NCI-H2196 treated with DMSO at 0.1 percent for 48 hours (cell line): ENCODE measurements at regions not wholly inside any gene's neighbourhood (a gene's known extent, or its start where the extent isn't known, plus 50 kb on each side); places are given as distances from the start of the nearest gene placed in this dataset.

ENCODE experiments used
- DNase-seq: peaks from one replicate; lab custom pipeline; 2025; ENCODE audit not compliant: unreplicated experiment; lab: John Stamatoyannopoulos, UW

DNA sequence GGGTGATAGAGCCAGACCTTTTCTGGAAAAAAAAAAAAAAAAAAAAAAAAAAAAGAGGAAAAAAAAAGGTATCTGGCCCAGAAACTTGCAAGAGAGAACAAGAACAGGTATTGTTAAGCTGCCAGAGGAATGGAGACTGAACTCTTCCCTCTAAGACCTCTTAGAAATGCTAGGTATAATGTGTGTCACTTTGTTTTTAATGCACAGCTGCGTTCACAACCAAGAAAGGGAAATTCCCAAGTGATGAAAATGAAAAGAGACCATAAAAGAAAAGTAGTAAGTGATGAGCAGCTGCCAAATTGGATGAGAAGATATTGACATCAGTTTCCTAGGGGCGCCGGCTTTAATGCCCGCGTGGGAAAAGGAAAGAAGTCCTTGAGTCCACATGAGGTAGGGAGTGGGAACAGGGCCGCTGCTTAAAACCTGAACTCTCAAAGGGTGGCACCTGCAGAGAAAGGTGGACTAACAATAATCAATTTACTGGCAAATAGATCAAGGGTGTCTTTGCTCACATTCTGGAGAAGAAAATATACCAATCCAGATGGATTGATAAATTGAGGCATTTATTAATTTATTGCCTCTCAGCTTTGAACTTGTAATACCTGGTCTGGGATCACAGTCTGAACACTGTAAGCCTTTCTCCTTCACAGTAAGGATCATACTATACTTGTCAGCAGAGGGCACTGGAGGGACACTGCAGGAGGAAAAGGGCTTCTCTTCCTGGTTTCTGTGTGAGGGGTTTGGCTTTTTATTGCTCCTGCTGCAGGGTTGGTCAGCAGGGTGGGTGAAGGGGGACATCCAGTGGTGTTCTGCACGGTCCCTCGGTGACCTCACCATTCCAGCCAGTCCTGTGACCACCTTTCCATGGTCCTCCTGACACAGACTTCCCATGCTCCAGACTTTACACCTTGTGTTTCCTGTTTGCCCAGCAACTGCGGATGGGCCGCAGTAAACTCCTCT, 131.6 kb downstream of the AQP9 start:
- peak; percentile 21 for DNase-seq

DNA sequence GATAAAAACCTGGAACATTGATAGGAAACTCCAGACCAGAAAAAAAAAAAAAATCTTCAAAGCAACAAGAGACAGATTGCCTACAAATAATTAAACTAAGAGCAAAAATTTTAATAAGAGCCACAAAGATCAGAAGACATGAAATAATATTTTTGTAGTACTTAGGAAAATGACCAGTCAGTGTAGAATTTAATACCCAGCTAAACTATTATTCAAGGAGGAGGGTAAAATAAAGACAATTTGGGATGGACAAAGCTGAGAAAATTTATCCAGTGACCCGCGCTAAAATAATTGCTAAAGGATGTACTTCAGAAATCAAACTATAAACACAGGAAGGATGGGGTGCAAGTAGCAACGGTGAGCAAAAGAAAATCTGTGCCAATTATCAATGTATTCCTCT, 133.2 kb downstream of the AQP9 start:
- DNase-seq, result no peak

DNA sequence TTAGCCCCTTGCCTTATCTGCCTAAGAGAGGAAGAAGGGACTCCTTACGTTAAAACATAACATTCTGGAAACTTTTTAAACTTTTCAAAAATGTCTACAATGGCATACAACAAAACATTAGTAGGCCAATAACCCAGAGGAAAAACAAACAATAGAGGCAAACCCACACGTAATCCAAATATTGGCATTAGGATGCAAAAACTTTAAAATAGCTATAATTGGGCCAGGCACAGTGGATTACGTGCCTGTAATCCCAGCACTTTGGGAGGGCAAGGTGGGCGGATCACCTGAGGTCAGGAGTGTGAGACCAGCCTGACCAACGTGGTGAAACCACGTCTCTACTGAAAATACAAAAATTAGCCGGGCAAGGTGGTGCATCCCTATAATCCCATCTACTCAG, 134.9 kb downstream of the AQP9 start:
- no peak for DNase-seq

DNA sequence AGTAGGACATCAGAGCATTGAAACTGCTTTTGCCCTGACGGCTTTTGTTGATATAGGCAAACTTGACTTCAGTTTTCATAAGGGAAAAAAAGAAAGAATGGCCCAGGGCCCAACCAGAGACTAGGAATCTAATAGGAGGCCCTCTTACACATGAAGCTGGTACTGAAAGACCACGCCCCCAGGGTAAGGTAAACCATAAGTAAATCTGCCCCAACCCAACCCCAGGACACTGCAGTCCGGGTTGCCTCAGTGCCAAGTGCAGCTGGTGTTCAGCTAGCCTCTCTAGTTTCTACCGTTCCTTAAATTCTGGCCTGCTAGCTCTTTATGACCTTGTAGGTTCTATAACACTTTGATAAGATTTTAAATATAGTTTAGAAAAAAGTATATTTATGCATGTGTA, 136.7 kb downstream of the AQP9 start:
- no peak for DNase-seq

DNA sequence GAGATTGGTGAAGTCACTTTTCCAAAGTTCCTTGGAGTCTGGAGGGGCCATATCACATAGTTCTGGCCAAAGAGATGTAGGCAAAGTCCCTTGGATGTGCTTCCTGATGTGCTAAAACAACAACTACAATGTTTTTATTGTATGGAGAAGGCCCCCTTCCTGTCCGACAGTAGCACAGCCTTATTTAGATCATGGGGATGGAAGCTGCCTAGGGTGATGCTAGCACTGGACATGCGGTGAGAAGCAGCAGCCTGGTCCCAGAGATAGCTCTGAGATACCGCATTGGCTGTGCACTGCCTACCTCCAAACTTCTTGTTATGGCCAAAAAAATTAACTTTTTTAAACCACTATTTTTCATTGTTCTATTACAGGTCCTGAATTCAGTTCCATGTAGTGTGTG, 137.6 kb downstream of the AQP9 start:
- DNase-seq, result no peak

DNA sequence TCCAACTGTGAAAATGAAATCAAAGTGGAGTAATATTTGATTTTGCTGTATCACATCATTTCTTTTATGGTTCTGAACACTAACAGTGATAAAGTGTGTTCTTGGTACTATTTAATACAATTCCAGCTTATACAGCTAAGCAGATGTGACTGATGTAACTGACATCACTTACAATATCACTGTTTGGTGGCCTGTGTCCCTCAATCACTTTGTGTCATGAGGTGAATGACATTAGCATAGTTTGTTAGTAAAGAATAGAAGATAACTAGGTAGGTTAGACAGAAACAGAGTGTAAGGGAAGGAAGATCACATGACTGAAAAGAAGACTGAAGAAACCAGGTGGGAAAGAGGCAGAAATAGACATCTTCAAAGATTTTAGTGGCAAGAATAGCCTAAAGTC, 138.7 kb downstream of the AQP9 start:
- no peak for DNase-seq

DNA sequence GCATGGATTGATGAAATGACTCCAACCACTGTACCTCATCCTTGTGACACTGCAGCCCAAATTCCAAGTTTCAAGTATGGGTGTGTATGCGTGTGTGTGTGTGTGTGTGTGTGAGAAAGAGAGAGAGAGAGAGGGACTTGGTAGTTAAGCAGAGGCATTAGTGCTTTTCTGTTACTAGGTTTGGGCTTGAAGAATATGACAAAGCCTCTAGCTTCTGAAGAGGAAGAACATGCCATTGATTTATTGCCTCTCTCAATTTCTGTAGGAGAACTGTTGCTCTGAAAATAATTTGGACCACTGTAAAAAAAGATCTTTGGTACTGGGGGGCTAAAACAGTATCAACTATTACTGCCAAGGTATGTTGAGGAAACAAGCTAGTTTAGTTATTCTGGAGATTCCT, 139.2 kb downstream of the AQP9 start:
- DNase-seq, result no peak

DNA sequence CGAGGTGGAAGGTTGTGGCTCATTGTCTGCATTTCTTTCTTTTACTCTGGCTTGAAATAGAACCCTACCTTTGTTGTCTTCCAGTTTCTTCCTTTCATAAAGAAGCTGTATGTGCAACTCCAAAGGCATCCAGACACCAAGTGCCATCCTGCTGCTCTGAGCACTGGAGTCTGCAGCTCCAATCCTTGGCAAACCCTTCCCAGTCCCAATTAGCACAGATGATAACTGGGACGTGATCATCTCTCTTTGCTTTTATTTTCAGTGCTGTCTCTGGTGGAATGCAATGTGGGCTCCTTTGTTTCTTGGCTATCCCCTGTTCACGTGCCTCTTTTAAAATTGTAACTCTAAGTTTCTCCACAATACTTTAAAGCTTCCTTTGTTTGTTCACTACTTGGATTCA, 140.9 kb downstream of the AQP9 start:
- no peak for DNase-seq

DNA sequence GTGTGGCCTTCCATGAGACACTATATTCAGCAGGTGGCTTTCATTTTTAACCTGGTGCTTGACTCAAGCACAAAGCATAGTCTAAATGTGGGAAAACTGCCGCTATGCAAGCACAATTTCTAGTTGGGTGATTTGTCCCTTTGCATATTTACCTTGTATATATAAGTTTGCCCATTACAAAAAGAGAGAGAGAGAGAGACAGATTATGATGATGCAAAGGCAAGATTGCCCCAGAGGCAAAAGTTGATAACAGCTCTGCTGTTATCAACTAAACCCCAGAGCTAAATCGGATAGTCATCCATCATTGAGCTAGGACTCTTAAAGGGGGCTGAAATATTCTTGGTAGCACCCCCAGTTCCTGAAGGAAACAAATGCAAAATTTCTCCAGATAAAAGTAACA, 141.5 kb downstream of the AQP9 start:
- no peak for DNase-seq

DNA sequence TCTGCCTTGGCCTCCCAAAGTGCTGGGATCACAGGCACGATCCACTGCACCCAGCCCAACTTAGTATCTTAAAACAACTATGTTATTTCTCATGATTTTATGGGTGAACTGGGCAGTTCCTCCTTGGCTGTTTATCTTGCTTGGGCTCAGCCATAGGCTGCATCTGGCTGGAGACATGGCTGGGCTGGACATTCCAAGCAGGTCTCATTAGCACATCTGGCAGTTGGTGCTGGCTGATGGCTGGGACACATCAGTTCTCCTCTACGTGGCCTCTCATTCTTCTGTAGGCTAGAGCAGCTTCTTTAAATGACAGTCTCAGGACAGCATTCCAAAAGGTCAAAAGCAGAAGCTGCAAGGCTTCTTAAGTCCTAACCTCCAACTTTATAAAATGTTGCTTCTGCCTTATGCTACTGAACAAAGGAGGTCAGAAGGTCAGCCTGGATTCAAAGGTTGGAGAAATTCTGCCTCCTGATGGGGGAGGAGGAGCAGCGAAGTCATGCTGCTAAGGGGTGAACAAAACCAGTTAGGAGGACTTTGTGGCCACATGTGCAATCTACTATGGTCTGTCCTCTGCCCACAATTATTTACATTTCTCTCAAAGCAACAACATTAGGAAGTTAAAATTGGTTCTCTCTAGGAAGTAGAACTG, 144.0 kb downstream of the AQP9 start:
- DNase-seq, result no peak

DNA sequence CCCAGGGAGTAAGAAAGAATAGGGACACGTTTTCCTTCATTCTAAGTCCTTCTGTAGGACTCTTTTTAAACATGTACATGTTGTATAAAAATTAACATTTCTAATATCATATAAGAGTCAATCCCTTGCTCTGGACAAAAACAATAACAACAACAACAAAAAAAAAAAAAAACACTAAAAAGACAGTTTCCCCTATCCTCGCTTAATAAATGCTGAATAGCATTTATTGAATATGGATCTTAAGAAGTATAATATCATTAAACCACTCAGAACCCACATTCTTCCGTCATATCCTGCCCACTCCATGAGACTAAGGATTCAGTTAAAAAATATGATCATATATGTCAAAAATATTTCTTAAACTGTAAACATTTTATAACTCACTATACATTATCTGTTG, 145.1 kb downstream of the AQP9 start:
- no peak for DNase-seq

DNA sequence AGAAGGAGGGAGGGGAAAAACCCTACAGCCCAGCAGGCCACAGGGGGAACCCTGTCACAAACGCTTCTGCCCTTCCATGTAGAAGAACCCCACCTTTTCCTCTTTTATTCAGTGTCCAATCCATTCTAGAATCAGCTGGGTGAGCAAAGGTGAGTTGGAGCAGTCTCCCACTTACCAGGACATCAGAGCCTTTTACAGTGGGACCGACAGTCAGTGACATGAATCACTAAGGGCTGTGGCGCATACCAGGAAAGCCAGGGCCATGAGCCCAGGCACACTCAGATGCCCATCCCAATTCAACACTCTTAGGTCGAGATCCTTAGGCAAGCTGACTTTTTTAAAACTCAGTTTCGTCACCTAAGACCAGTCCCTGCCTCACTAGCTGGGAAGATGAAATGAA, 146.1 kb downstream of the AQP9 start:
- no peak for DNase-seq

DNA sequence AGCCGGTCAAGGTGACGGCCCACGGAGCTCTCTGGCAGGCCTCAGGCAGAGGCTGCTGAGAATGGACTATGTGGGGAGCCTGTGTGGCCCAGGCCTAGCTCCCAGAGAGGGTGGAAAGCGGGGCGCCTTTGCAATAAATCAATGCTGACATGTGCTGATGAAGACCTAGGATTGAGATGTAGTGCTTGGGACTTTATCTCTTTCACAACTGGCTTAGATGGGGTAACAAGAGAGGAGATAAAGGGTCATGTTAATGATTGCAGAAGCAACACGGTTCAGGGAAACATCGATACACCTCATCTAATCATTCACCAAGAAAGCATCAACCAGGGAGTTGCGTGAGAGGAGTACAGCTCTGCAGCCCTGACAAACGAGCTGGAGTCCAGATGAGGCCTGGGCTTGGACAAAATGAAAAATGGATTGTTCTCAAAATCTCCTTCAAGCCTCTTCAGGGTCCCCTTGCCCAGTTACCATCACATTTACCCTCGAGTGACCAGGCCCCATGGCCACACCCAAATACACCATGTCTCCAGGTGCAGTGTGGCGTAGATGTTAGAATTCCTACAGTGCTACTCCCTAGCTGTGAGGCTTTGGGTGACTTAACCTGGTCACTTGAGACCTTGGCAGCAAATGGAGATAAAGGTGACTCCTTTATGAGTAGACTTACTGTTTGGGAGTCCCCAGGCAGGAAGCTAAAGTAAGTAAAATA, 146.4 kb upstream of the LIPC start:
- no peak for DNase-seq

DNA sequence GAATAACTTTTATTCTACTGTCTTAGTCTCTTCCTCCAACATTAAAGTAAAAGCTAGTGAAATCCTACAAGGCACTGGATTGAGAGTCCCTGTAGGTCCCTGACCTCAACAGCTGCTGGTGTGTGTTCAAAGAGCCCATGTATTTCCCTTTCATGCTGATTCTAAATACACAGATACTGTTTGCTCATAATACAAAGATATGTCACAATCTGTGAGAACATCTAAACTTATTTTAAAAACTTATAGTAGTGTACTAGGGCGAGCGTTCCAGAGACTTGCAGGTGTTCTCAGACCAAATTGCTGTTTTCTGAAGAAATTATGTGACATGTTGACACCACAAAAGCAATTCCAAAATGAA, 145.9 kb upstream of the LIPC start:
- no peak for DNase-seq

DNA sequence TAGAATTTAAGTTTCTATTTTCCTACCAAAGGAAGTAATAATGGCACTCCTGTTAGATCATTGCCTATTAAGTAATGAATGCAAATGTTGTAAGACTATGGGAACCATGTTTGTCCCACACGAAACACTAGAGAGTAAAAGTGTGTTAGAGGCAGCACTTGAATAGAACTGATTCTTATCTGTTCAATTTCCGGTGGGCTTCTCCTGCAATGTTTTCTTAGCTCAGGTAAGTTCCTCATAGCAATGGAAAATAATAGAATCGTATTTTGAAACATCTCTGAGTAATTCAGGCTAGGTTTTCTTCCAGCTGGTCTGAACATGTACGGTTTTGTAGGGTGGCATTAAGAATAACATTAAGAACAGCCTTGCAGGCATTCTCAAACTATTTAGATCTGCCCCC, 145.3 kb upstream of the LIPC start:
- DNase-seq, result no peak

DNA sequence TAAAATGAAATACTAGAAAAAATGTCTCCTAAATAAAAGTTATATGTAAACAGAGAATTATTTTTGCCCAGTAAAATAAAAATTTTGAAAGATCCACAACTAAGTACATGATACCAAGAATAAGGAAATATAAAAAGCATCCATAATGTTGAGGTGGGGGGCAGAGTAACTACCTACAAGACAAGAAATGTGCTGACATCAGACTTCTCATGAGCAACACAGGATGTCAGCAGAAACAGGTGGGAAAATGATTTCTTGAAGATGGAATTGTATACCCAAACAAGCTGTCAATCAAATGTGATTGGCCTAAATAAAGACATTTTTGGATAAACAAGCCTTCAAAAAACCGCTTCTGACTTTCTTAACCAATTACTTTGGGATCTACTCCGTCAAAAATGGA, 143.9 kb upstream of the LIPC start:
- no peak for DNase-seq

DNA sequence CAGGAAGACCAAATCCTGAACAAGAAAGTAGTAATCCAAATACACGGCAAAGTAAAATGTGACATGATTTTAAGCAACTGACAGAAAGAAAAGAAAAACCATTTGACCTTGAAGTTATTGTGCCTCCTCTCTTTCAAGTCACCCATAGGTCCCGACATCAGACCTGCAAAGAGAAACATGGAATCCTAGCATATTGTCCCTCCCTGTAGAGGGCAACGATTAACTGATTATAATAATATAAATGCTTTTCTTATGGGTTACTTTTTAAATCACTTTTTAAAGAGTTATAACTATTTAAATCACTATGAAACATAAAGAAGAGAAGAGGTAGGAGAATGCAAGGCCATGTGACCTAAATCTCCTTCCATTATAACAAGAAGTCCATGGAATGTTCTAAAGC, 143.2 kb upstream of the LIPC start:
- DNase-seq, result no peak

DNA sequence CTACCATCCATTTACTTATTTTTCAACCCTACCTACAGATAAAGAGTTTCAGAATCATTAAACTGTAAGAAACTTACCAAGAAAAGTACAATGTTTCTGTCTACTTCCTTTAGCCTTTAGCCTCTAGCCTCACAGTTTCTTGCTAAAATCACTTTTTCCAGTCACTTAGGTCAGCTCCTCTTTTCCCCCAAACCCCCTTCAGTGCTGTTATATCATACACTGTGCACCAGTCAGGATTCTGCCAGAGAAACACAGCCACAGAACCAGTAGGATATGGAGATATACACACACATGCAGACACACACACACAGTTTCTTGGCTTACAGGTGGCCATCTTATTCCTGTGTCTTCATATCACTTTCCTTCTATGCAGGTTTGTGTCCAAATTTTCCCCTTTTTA, 139.9 kb upstream of the LIPC start:
- no peak for DNase-seq

DNA sequence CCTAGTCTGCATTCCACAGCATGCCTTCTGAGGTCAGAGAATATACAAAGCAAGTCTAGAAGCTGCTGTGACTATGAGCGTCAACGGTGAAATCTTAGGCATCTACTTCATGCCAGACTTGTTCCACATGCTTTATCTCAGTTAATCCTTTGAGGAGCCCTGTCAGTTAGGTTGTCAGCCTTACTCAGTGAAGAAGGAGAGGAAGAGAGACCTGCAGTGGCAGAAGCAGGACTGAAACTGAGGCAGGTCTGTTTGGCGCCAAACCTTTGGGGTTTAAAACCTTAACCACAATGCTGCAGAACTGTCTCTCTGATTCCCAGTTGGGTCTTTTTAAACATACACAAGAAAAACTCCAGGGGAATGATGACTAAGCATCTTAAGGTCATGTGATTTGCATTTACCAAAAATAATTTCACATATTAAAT, 139.0 kb upstream of the LIPC start:
- DNase-seq, result no peak

DNA sequence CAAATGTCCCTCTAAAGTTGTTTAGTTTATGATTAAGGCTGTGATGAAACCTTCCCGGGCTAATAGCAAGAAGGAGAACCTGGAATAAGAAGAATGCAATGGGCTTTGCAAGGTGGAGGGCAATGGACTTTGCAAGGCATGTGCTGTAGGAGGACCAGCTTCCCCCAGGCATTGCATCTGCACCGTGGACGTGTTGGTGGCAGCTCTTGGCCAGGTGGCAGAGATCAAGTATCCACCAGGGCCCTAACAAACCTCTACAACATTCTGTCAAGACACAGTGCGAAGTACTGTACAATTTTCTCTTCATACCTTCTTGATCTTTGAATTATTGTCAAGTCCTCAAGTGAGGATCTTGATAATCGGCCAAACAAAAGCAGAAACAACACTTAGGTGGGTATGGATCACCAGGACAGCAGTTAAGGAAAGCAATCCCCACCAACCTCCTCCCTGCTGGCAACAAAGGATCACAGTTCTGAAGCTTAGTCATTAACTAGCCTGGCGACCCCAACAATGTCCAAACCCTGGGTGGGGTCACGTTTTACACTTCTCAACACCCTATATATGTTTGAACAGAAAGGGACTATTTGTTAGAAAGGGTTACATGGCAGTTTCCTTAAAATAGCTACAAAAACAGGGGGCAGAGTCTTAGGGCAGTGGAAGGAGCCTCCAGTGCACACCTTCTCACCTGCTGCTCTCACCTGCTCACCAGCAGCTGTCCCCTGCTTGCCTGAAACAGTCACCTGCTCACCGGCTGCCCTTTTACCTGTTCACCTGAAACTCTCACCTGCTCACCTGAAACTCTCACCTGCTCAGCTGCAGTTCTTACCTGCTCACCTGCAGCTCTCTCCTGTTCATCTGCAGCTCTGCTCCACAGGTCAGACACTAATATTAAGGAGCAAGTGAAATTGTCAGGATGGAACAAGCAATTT, 137.9 kb upstream of the LIPC start:
- DNase-seq, result peak; percentile 49

DNA sequence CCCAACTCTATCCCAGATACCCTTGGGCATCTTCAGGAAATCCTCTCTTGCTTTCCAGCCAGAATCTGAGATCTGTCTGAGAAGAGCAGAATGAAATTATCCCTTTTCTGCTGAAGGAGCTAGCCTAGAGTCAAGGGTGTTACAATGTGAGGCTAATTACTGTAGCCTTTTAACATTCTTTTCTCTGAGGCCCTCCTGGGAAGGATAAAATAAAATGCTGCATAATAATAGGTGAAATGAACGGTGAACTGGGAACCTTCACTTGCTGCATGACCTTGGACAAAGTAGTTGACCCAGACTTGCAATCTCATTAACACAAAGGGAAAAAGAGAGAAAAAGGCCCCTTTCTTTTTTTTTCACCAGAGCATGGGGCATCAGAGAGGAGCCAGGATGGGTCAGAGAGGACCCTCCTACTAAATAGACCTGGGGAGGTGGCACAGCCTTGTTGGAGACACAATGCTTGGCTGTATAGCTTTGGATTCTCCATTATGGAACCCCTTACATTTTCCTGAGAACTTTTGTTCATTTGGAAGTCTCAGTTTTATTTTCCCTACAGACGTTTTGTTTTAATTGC, 137.0 kb upstream of the LIPC start:
- no peak for DNase-seq
